Epithelial cell of proximal tubule (primary cell): ENCODE measurements at regions not wholly inside any gene's neighbourhood (a gene's known extent, or its start where the extent isn't known, plus 50 kb on each side); places are given as distances from the start of the nearest gene placed in this dataset.

Source experiments
- DNase-seq: peaks from one replicate; pipeline ENCODE4 v3.0.0-alpha.2; 2011; ENCODE audit warnings: low read depth
- H3K4me3 ChIP-seq: 2 replicates; pipeline ENCODE4 v1.5.1; 2011; ENCODE audit warnings: low read depth, mild to moderate bottlenecking, low read length
- CTCF ChIP-seq: conservative IDR thresholded peaks from 2 replicates; pipeline ENCODE4 v1.5.1; 2012; ENCODE audit warnings: low read depth, mild to moderate bottlenecking, low read length

- TF ChIP-seq CTCF, result no peak
- no peak overlapping the region for H3K4me3 ChIP-seq
- no peak for DNase-seq
Observed at GRCh38 chr16:48790151-48790550, 180.2 kb upstream of the N4BP1 start.

GRCh38 chr16:48788475-48788874, 178.5 kb upstream of the N4BP1 start:
- DNase-seq, result no peak
- no peak overlapping the region for H3K4me3 ChIP-seq
- no peak for TF ChIP-seq CTCF

GRCh38 chr16:48745541-48745940, 135.6 kb upstream of the N4BP1 start:
- no peak overlapping the region for H3K4me3 ChIP-seq
- DNase-seq, result no peak
- no peak for TF ChIP-seq CTCF

GRCh38 chr16:48740964-48741363, 131.0 kb upstream of the N4BP1 start:
- no peak for TF ChIP-seq CTCF
- DNase-seq, result no peak
- H3K4me3 ChIP-seq, result no peak overlapping the region

GRCh38 chr16:48734220-48734619, 124.2 kb upstream of the N4BP1 start:
- no peak for DNase-seq
- TF ChIP-seq CTCF, result no peak
- no peak overlapping the region for H3K4me3 ChIP-seq

- DNase-seq, result no peak
- H3K4me3 ChIP-seq, result no peak overlapping the region
- TF ChIP-seq CTCF, result no peak
Observed at GRCh38 chr16:48704710-48705109, 94.7 kb upstream of the N4BP1 start.

- TF ChIP-seq CTCF, result peak; percentile 76
- H3K4me3 ChIP-seq, result no peak overlapping the region
- DNase-seq, result peak; percentile 3
Observed at GRCh38 chr16:48687421-48688038, 77.5 kb upstream of the N4BP1 start.
